NCI-H748 (cell line): ENCODE measurements at regions not wholly inside any gene's neighbourhood (a gene's known extent, or its start where the extent isn't known, plus 50 kb on each side); places are given as distances from the start of the nearest gene placed in this dataset.
"Not testable (repeated sequence)": the region's sequence is repeated elsewhere in the genome, so short reads cannot be mapped to it uniquely, and the experiment has no call there.

ENCODE experiments used
- DNase-seq: peaks from one replicate; lab custom pipeline; 2025; ENCODE audit not compliant: unreplicated experiment; lab: John Stamatoyannopoulos, UW

- no peak for DNase-seq
Measured at GRCh38 chr5:2005101-2006041, 122.6 kb upstream of the IRX4 start.

DNA sequence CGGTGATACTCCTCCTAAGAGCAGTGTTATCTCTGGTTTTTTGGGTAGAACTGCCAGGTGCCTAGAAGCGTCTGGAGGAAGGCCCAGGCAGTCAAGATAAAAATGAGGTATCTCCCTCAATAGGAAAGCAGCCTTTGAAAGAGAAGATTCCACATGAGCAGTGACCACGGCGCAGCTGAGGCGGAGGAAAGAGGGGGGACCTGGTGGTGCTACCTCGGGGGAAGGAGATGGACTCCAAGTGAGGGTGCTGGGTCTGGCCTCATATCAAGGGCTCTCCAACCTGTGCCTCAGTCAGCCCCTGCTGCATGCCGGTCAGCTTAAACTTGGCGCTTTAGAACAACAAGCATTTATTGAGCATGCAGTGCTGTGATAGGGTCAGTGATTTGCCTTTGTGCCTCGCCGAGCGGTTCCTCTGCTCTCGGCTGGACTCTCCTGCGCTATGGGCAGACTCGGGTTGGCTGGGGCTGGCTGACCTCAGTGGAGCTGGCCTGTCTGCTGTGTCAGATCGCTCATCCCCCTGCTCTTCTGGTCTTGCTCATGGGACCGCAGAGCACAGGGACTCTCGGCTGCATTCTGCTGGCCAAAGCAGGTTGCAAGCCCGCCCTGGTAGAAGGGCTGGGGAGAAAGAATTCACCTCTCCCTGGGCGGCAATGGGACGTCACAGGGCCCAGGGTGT lies 121.1 kb upstream of the IRX4 start:
- DNase-seq, result no peak

GRCh38 chr5:2003206-2003605 lies 120.5 kb upstream of the IRX4 start:
- DNase-seq, result no peak

DNA sequence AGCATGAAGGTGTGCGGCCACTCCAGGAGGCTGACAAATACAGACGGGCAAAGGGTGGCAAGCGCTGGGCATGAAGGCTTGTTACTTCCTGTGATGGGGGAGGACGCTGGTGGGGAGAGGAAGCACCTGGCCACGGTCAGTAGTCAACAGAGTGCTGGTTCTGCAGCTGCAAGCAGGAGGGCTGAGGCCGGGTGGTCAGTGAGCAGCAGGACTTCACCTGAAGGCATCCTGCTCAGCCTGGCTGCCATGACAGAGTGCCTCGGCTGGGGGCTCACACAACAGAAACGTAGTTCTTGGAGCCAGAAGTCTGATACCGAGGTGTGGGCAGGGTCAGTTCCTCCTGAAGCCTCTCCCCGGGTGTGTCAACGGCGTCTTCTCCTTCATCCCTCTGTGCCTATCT lies 118.6 kb upstream of the IRX4 start:
- DNase-seq, result no peak

- no peak for DNase-seq
Measured at GRCh38 chr5:2000591-2000990, 117.9 kb upstream of the IRX4 start.

GRCh38 chr5:1999794-2000193 lies 117.1 kb upstream of the IRX4 start:
- DNase-seq, result no peak

- no peak for DNase-seq
Measured at GRCh38 chr5:1998716-1999317, 116.1 kb upstream of the IRX4 start.

- DNase-seq, result no peak
Measured at GRCh38 chr5:1998348-1998669, 115.6 kb upstream of the IRX4 start.

- no peak for DNase-seq
Measured at GRCh38 chr5:1997640-1998347, 115.1 kb upstream of the IRX4 start.

GRCh38 chr5:1995491-1995890 lies 112.8 kb upstream of the IRX4 start:
- DNase-seq, result peak; percentile 35

- no peak for DNase-seq
Measured at GRCh38 chr5:1987471-1987870, 104.7 kb upstream of the IRX4 start.

DNA sequence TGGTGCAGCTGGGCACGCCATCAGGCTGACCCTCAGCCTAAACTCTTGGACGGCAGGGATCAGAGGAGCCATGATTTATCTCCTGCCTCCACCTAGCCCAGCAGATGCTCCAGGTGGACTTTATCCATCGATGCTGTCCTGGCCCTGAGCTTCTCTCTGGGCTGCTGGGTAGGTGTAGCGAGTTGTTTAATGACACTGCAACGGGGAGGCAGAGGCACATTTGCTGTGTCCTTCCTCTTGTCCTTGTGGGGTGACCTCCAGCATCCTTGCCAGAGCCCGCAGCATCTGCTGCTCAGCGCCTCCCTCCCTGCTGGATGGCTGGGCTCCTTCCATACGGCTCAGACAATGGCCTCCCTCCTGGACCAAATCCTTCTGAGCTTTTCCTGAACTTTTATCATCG lies 103.1 kb upstream of the IRX4 start:
- DNase-seq, result no peak

DNA sequence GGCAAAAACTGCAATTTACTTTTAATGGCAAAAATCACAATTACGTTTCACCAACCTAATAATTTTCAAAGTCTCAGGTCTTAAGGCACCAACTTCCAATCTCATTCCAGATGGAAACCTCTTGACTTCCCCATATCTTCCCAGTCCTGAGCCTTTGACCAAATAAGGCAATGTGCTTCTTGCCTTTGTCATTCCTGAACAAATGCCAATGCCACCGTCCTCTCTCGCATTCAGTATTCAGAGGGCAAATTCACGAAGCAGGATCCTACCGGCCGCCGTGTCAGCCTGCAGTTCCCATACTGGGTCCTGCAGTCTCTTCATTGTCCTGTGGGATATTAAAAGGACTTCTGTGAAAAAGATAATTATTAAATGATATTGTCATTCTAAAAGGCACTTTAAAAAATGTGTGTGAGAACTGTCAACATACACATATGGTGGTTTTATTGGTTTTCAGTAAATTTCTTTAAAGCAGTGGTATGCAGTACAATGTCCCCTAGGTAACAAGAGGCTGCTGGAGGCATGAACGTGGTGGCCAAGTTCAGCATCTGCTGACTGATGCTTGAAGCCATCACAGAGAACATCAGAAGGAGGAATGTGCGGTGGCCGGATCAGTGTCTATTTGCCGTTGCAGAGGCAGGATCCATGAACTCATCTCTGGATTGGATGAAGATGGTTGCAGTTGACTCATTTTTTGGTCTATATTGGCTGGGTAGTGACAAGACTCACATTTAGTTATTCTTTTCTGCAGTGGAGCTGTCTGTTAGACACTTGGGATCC lies 101.4 kb upstream of the IRX4 start:
- no peak for DNase-seq

DNA sequence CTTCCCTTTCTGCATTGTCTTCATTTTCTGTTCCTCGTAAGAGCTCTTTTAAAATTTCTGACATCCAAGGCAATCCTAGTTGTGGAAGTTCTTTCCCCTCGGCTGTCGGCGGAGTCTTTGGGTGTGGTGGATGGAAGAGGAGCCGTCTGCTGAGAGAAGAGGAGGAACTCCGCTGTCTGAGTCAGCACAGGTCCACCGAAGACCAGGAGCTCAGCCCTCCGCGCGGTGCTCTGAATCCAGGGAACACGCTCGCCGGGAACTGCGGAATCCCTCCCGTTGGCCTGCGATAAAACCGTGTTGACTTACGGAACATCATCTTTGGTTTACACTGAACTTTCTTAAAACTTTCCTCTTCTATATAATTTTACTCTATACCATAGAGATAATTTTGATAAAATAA lies 100.7 kb upstream of the IRX4 start:
- DNase-seq, result no peak

- DNase-seq, result not testable (repeated sequence)
Measured at GRCh38 chr5:1982561-1982960, 99.8 kb upstream of the IRX4 start.

DNA sequence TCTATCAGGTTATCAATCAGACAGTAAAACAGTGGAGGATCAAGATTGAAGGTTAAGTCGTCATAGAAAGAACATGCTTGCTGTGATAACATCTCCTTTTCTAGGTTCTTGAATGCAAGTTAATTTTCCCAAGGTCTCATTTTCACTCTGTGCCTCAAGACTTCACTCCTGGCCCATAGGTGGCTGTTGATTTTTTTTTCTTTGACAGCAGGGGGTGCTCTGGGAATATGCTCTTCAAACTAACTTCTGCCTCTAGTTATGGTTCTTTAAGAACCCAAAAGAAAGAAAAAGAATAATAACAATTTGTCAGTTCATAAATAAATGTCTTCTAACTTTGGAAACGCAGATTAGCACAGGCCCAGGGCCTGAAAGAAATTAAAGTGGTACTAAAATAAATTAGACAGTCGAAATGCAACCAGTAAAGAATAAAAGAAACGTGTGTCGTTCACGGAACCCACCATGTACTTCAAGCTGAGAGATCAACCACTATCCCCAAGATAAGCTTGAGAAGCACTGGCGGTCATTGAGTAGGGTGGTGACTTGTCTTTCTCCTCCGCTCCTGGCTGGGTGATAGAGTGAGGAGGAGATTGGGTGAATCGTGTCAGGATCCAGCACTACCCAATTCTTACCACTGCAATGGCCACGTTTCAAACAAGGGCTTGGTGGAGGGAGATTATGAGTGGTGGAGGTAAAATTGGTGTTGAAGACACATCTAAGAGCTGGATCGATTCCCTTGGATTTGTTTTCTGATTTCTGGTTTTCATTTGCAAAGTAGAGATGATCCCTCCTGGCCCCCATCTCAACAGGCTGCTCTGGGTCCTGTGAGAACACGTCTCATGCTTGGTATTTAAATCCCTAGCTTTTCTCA lies 93.4 kb upstream of the IRX4 start:
- DNase-seq, result no peak

- peak; percentile 95 for DNase-seq
Measured at GRCh38 chr5:1975406-1975715, 92.6 kb upstream of the IRX4 start.

- no peak for DNase-seq
Measured at GRCh38 chr5:1974501-1975405, 92.0 kb upstream of the IRX4 start.

- DNase-seq, result no peak
Measured at GRCh38 chr5:1974081-1974480, 91.4 kb upstream of the IRX4 start.
